ENCODE measurements at regions not wholly inside any gene's neighbourhood (a gene's known extent, or its start where the extent isn't known, plus 50 kb on each side); places are given as distances from the start of the nearest gene placed in this dataset.

DNA sequence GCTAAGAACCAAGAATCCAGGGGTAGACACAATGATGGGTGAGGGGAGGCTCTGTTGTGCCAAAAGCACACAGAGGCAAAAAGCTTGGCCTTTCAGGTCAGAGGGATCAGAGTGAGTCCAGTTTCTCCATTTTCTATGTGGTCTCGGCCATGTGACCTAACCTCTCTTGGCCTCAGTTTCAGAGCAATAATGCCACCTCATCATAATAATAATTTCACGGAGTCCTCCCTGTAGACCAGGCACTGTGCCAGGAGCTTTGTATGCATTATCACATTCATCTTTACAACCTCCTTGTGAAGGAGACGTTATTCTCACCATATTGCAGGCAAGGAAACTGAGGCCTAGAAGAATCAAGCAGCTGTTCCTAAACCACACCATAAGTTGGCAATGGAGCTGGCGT lies 120.2 kb downstream of the WT1 start:
- no TSS peak for BruUV-seq (replicated peaks)
- peaks cover 0 to 3% of the 10 kb centered on the region in 2 experiments; a peak in 1 of 4 replicates for H3K27me3 ChIP-seq (replicated peaks in 1 of 2; ENCODE audit: control insufficient read depth in 2 of 2, insufficient read depth in 2 of 2, low read length in 1 of 2)
- RAD21 ChIA-PET (ENCODE audit: unreplicated experiment): interaction anchor here (0.9 to 2.6 kb wide), 3 partner anchors 10 to 80 kb away, joined by 3 to 7 read pairs (median 4); no protein-coding TSS in a partner anchor
- H4K20me1 ChIP-seq (ENCODE audit: control insufficient read depth, insufficient read depth): no peaks in the 10 kb centered on the region
- SMC1A ChIA-PET (ENCODE audit: uncharacterized antibody, unreplicated experiment): interaction anchor here (0.7 to 2.6 kb wide), 5 partner anchors 8 to 564 kb away, joined by 3 to 10 read pairs (median 5); no protein-coding TSS in a partner anchor
- H3K79me2 ChIP-seq (ENCODE audit: control insufficient read depth, insufficient read depth, low read length): no peaks in the 10 kb centered on the region
- H3K36me3 ChIP-seq (ENCODE audit: control insufficient read depth in 2 of 2, insufficient read depth in 2 of 2, low read length in 1 of 2): no peaks in the 10 kb centered on the region
- H3K9me3 ChIP-seq (replicated peaks; ENCODE audit: control insufficient read depth, insufficient read depth, low read length): no peaks in the 10 kb centered on the region; the same call in 2 of the 3 replicates
- DNase-seq (ENCODE audit: low read depth, low spot score) (no peak), FAIRE-seq (no peak), ATAC-seq (no peak)
- in situ Hi-C loops (cut with MboI): no loop called here
- H2AFZ ChIP-seq (ENCODE audit: control insufficient read depth, low read depth, low read length): no peak overlapping the region
- H3K27ac ChIP-seq (ENCODE audit: control insufficient read depth, insufficient read depth): no peak overlapping the region
- WGBS (ENCODE audit: insufficient coverage, insufficient replicate concordance, low lambda C conversion rate, missing lambda C conversion rate): 54% methylated on average over 4 of the region's 4 CpGs
- no peaks in the 10 kb centered on the region for H3K4me1 ChIP-seq (ENCODE audit: control insufficient read depth, insufficient read depth, low read length)
- POLR2A ChIA-PET: no interaction called here
- intact Hi-C loops (cut with micrococcal nuclease; ENCODE audit: unreplicated experiment): no loop called here
- H3K9ac ChIP-seq (ENCODE audit: control insufficient read depth, insufficient read depth, low read length): no peak overlapping the region
- no peak overlapping the region for H3K4me2 ChIP-seq (ENCODE audit: control insufficient read depth, insufficient read depth)
- CTCF ChIA-PET: interaction anchor here (0.7 to 1.9 kb wide), 7 partner anchors 9 to 478 kb away, joined by 3 to 10 read pairs (median 3); no protein-coding TSS in a partner anchor
- TF ChIP-seq SMAD1 (IDR thresholded peaks at IDR 0.05; ENCODE audit: low read depth, partially characterized antibody) (no peak), TCF3 (IDR thresholded peaks at IDR 0.05; ENCODE audit: borderline replicate concordance, insufficient read depth, low read depth, low read length) (no peak), NKRF (conservative IDR thresholded peaks at IDR 0.05) (no peak), HDGF (IDR thresholded peaks at IDR 0.05) (no peak), FOXK2 (IDR thresholded peaks at IDR 0.05) (no peak), SUPT20H (IDR thresholded peaks at IDR 0.05; ENCODE audit: borderline replicate concordance, control insufficient read depth, low read depth, low read length) (no peak), EZH2 (IDR thresholded peaks at IDR 0.05; ENCODE audit: borderline replicate concordance, control insufficient read depth, low read depth, low read length) (no peak), ZBED1 (IDR thresholded peaks at IDR 0.05; ENCODE audit: borderline replicate concordance) (no peak), MEF2B (IDR thresholded peaks at IDR 0.05; ENCODE audit: partially characterized antibody, poor library complexity, severe bottlenecking) (no peak), MTA3 (IDR thresholded peaks at IDR 0.05; ENCODE audit: borderline replicate concordance, low read length) (no peak), KLF5 (IDR thresholded peaks at IDR 0.05; ENCODE audit: partially characterized antibody) (no peak), ZNF274 (IDR thresholded peaks at IDR 0.05; ENCODE audit: insufficient read depth, insufficient read length) (no peak), ZNF384 (IDR thresholded peaks at IDR 0.05; ENCODE audit: borderline replicate concordance, low read depth, low read length) (no peak), POLR2AphosphoS2 (IDR thresholded peaks at IDR 0.05; ENCODE audit: low read depth, low read length) (no peak), CBX5 (IDR thresholded peaks at IDR 0.05; ENCODE audit: low read depth) (no peak), ATF7 (IDR thresholded peaks at IDR 0.05; ENCODE audit: low read depth) (no peak), ESRRA (IDR thresholded peaks at IDR 0.05; ENCODE audit: low read length) (no peak), SIX5 (IDR thresholded peaks at IDR 0.05; ENCODE audit: low read depth, low read length, severe bottlenecking) (no peak)
- TF ChIP-seq, protein P1, sequence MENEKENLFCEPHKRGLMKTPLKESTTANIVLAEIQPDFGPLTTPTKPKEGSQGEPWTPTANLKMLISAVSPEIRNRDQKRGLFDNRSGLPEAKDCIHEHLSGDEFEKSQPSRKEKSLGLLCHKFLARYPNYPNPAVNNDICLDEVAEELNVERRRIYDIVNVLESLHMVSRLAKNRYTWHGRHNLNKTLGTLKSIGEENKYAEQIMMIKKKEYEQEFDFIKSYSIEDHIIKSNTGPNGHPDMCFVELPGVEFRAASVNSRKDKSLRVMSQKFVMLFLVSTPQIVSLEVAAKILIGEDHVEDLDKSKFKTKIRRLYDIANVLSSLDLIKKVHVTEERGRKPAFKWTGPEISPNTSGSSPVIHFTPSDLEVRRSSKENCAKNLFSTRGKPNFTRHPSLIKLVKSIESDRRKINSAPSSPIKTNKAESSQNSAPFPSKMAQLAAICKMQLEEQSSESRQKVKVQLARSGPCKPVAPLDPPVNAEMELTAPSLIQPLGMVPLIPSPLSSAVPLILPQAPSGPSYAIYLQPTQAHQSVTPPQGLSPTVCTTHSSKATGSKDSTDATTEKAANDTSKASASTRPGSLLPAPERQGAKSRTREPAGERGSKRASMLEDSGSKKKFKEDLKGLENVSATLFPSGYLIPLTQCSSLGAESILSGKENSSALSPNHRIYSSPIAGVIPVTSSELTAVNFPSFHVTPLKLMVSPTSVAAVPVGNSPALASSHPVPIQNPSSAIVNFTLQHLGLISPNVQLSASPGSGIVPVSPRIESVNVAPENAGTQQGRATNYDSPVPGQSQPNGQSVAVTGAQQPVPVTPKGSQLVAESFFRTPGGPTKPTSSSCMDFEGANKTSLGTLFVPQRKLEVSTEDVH (IDR thresholded peaks at IDR 0.05; ENCODE audit: low read depth, partially characterized antibody): no peak
- H3K4me3 ChIP-seq: no peak overlapping the region

Measured in GM12878 (cell line).